DND-41 (cell line): ENCODE measurements at regions not wholly inside any gene's neighbourhood (a gene's known extent, or its start where the extent isn't known, plus 50 kb on each side); places are given as distances from the start of the nearest gene placed in this dataset.

Experiments
- CTCF ChIP-seq: IDR thresholded peaks from 2 replicates; pipeline ENCODE4 v1.5.1; 2012; ENCODE audit warnings: borderline replicate concordance, low read length, moderate library complexity, mild to moderate bottlenecking; ENCODE audit not compliant: poor library complexity, severe bottlenecking; ENCODE audit errors: extremely low read depth
- EZH2 ChIP-seq: IDR thresholded peaks from 3 replicates; pipeline ENCODE4 v1.6.1; 2012; ENCODE audit warnings: borderline replicate concordance, low read depth, mild to moderate bottlenecking, moderate library complexity, low read length, inconsistent platforms; ENCODE audit not compliant: severe bottlenecking

- TF ChIP-seq CTCF (no peak), EZH2 (no peak)
These were observed 456.1 kb upstream of the ARRDC3 start for GRCh38 chr5:91839233-91839632.
